Keratinocyte (primary cell): ENCODE measurements at regions not wholly inside any gene's neighbourhood (a gene's known extent, or its start where the extent isn't known, plus 50 kb on each side); places are given as distances from the start of the nearest gene placed in this dataset.

Source experiments
- DNase-seq: peaks from one replicate; pipeline ENCODE4 v3.0.0-alpha.2; 2011; ENCODE audit warnings: low read depth, missing footprints, low spot score
- FAIRE-seq: peaks from 2 replicates; lab custom pipeline; 2011; peaks lifted over from hg19 to GRCh38; lab: Jason Lieb, UNC
- H2AFZ ChIP-seq: 2 replicates; pipeline ENCODE4 v1.6.0; 2012; ENCODE audit warnings: low read length, control low read depth, inconsistent platforms; ENCODE audit not compliant: control insufficient read depth
- H3K27ac ChIP-seq: 2 replicates; pipeline ENCODE4 v1.5.1; 2011; ENCODE audit warnings: low read length; ENCODE audit not compliant: control insufficient read depth, insufficient read depth
- H3K27me3 ChIP-seq: 3 replicates; pipeline ENCODE4 v1.6.0; 2011; ENCODE audit warnings: low read length; ENCODE audit not compliant: control insufficient read depth, insufficient read depth; ENCODE audit errors: extremely low read depth
- H3K36me3 ChIP-seq, 2 experiments: 2 replicates in 1 of 2; 3 replicates in 1 of 2; pipeline ENCODE4 v1.5.1; 2011; ENCODE audit warnings: low read length in 2 of 2, mild to moderate bottlenecking in 1 of 2; ENCODE audit not compliant: control insufficient read depth in 2 of 2, insufficient read depth in 2 of 2; ENCODE audit errors: extremely low read depth in 1 of 2
- H3K4me1 ChIP-seq: 3 replicates; pipeline ENCODE4 v1.5.1; 2011; ENCODE audit warnings: low read length; ENCODE audit not compliant: control insufficient read depth, insufficient read depth; ENCODE audit errors: extremely low read depth
- H3K4me2 ChIP-seq: 3 replicates; pipeline ENCODE4 v1.6.0; 2011; ENCODE audit warnings: low read depth, low read length; ENCODE audit not compliant: control insufficient read depth, insufficient read depth; ENCODE audit errors: extremely low read depth
- H3K4me3 ChIP-seq, 3 experiments: fragments of 200-600 bp in 1 of 3; sonication (generic) in 1 of 3; 2 replicates in 2 of 3; 3 replicates in 1 of 3; pipeline ENCODE4 v1.5.1; 2011 to 2016; ENCODE audit warnings: low read length in 3 of 3, mild to moderate bottlenecking in 3 of 3, control low read depth in 2 of 3, inconsistent platforms in 1 of 3, low read depth in 1 of 3, mixed read lengths in 1 of 3, mixed run types in 1 of 3, moderate library complexity in 1 of 3; ENCODE audit not compliant: control insufficient read depth in 2 of 3, insufficient read depth in 2 of 3; ENCODE audit errors: extremely low read depth in 1 of 3
- H3K79me2 ChIP-seq: 2 replicates; pipeline ENCODE4 v1.6.0; 2012; ENCODE audit warnings: low read length; ENCODE audit not compliant: control insufficient read depth, insufficient read depth
- H3K9ac ChIP-seq: 3 replicates; pipeline ENCODE4 v1.6.0; 2011; ENCODE audit warnings: low read length; ENCODE audit not compliant: control insufficient read depth, insufficient read depth; ENCODE audit errors: extremely low read depth
- H3K9me1 ChIP-seq: 3 replicates; pipeline ENCODE4 v1.6.0; 2011; ENCODE audit warnings: low read length; ENCODE audit not compliant: control insufficient read depth, insufficient read depth; ENCODE audit errors: extremely low read depth
- H3K9me3 ChIP-seq: 2 replicates; pipeline ENCODE4 v1.5.1; 2012; ENCODE audit warnings: low read depth, low read length; ENCODE audit not compliant: control insufficient read depth
- H4K20me1 ChIP-seq: 3 replicates; pipeline ENCODE4 v1.6.0; 2011; ENCODE audit warnings: low read length; ENCODE audit not compliant: control insufficient read depth, insufficient read depth; ENCODE audit errors: extremely low read depth
- CTCF ChIP-seq, 3 experiments: IDR thresholded peaks in 1 of 3; conservative IDR thresholded peaks in 1 of 3; optimal IDR thresholded peaks in 1 of 3; 2 replicates in 2 of 3; 3 replicates in 1 of 3; pipeline versions ENCODE3 to v1.5.1; 2011; ENCODE audit warnings: low read length in 3 of 3, mild to moderate bottlenecking in 3 of 3, moderate library complexity in 2 of 3, control low read depth in 1 of 3, inconsistent platforms in 1 of 3; ENCODE audit not compliant: insufficient read depth in 2 of 3; ENCODE audit errors: extremely low read depth in 1 of 3
- EZH2 ChIP-seq: IDR thresholded peaks from one replicate; pipeline ENCODE4 v1.6.1; 2012; ENCODE audit warnings: inconsistent platforms, mild to moderate bottlenecking, low read length, moderate library complexity
- dilution Hi-C: fragments of 300-500 bp; cut with MboI; formaldehyde crosslinking; loops from one replicate; pipeline ENCODE4 v1.7.0; 2020; ENCODE audit warnings: low sequenced_read_pairs; ENCODE audit not compliant: extremely low pct_ligation_motif_present

GRCh38 chr2:242034138-242034537 lies 164.6 kb downstream of the RTP5 start:
- Histone ChIP-seq H3K9me3 (no peaks in the 10 kb centered on the region), H3K4me3 (no peak overlapping the region), H3K27ac (no peak overlapping the region), H3K9me1 (no peaks in the 10 kb centered on the region), H3K79me2 (no peaks in the 10 kb centered on the region), H3K9ac (no peak overlapping the region), H3K4me1 (no peaks in the 10 kb centered on the region), H3K4me2 (no peak overlapping the region), H3K36me3 (no peaks in the 10 kb centered on the region), H4K20me1 (no peaks in the 10 kb centered on the region), H3K27me3 (peaks cover 50% of the 10 kb centered on the region), H2AFZ (no peak overlapping the region)
- dilution Hi-C loops: no loop called here
- TF ChIP-seq EZH2 (no peak), CTCF (optimal IDR thresholded peaks at IDR 0.05 in 1 of 3, IDR thresholded peaks at IDR 0.05 in 1 of 3, conservative IDR thresholded peaks at IDR 0.05 in 1 of 3; ENCODE audit: extremely low read depth in 1 of 3, insufficient read depth in 2 of 3, low read length in 3 of 3) (no peak)
- FAIRE-seq (no peak), DNase-seq (no peak)

- H3K4me2 ChIP-seq: no peak overlapping the region
- no peaks in the 10 kb centered on the region for H3K9me3 ChIP-seq
- H3K4me1 ChIP-seq: no peaks in the 10 kb centered on the region
- no peak overlapping the region for H3K27ac ChIP-seq
- DNase-seq (no peak), FAIRE-seq (no peak)
- no peaks in the 10 kb centered on the region for H3K36me3 ChIP-seq
- H3K27me3 ChIP-seq: peaks cover 53% of the 10 kb centered on the region
- dilution Hi-C loops: no loop called here
- H3K9ac ChIP-seq: no peak overlapping the region
- TF ChIP-seq CTCF (optimal IDR thresholded peaks at IDR 0.05 in 1 of 3, IDR thresholded peaks at IDR 0.05 in 1 of 3, conservative IDR thresholded peaks at IDR 0.05 in 1 of 3; ENCODE audit: extremely low read depth in 1 of 3, insufficient read depth in 2 of 3, low read length in 3 of 3): no peak
- TF ChIP-seq EZH2: no peak
- no peak overlapping the region for H2AFZ ChIP-seq
- H3K4me3 ChIP-seq: no peak overlapping the region
- no peaks in the 10 kb centered on the region for H4K20me1 ChIP-seq
- H3K9me1 ChIP-seq: no peaks in the 10 kb centered on the region
- no peaks in the 10 kb centered on the region for H3K79me2 ChIP-seq
Observed at GRCh38 chr2:242034996-242035814, 165.7 kb downstream of the RTP5 start.
